Endothelial cell of umbilical vein (primary cell): ENCODE measurements at regions not wholly inside any gene's neighbourhood (a gene's known extent, or its start where the extent isn't known, plus 50 kb on each side); places are given as distances from the start of the nearest gene placed in this dataset.
A peak's percentile ranks its signal among the peaks of the same experiment; 100 is the strongest.

Experiments
- BruUV-seq: library from RNA; stranded (reverse); fragments of 400-500 nt; replicated peaks from 2 replicates; lab custom pipeline; 2021; lab: Mats Ljungman, UMichigan
- CTCF ChIA-PET: fragments of 300-600, 350-600 bp; sonication (Branson Sonifier 250); formaldehyde crosslinking; loops from one replicate; lab custom pipeline; 2021; ENCODE audit warnings: antibody characterized with exemption, inconsistent platforms; lab: Charles Lee
- POLR2A ChIA-PET: fragments of 300-600, 350-600 bp; sonication (Branson Sonifier 250); formaldehyde crosslinking; loops from one replicate; lab custom pipeline; 2021; ENCODE audit warnings: antibody characterized with exemption, inconsistent platforms; lab: Charles Lee
- DNase-seq: peaks from one replicate; pipeline ENCODE4 v3.0.0-alpha.2; 2011; ENCODE audit warnings: low read depth, low spot score
- FAIRE-seq: peaks from 2 replicates; lab custom pipeline; 2011; peaks lifted over from hg19 to GRCh38; lab: Jason Lieb, UNC
- H2AFZ ChIP-seq: 2 replicates; pipeline ENCODE4 v1.6.0; 2012; ENCODE audit warnings: low read depth, low read length, control low read depth, inconsistent platforms
- H3K27ac ChIP-seq: 2 replicates; pipeline ENCODE4 v1.5.1; 2011; ENCODE audit warnings: low read depth, mild to moderate bottlenecking, control low read depth, low read length, moderate library complexity; ENCODE audit not compliant: insufficient read depth
- H3K27me3 ChIP-seq, 2 experiments: 2 replicates each; pipeline versions ENCODE4 v1.6.0 to v1.6.1; 2011; ENCODE audit warnings: low read length in 2 of 2, mixed read lengths in 1 of 2; ENCODE audit not compliant: control insufficient read depth in 2 of 2, insufficient read depth in 2 of 2
- H3K36me3 ChIP-seq, 2 experiments: 2 replicates in 1 of 2; 3 replicates in 1 of 2; pipeline ENCODE4 v1.5.1; 2011; ENCODE audit warnings: low read length in 2 of 2, mild to moderate bottlenecking in 1 of 2, moderate library complexity in 1 of 2; ENCODE audit not compliant: control insufficient read depth in 2 of 2, insufficient read depth in 2 of 2; ENCODE audit errors: extremely low read depth in 1 of 2
- H3K4me1 ChIP-seq: 3 replicates; pipeline ENCODE4 v1.5.1; 2011; ENCODE audit warnings: mild to moderate bottlenecking, low read length; ENCODE audit not compliant: control insufficient read depth, insufficient read depth; ENCODE audit errors: extremely low read depth
- H3K4me2 ChIP-seq: 2 replicates; pipeline ENCODE4 v1.6.1; 2011; ENCODE audit warnings: low read length, control low read depth, mixed read lengths; ENCODE audit not compliant: insufficient read depth
- H3K4me3 ChIP-seq, 3 experiments: fragments of 200-600 bp in 1 of 3; sonication (generic), shearing (Covaris generic) in 1 of 3; replicated peaks in 1 of 3; 2 replicates each; pipeline ENCODE4 v1.5.1; 2011 to 2016; ENCODE audit warnings: control low read depth in 3 of 3, low read length in 3 of 3, mild to moderate bottlenecking in 2 of 3, inconsistent platforms in 1 of 3, low read depth in 1 of 3, moderate library complexity in 1 of 3; ENCODE audit not compliant: insufficient read depth in 1 of 3
- H3K79me2 ChIP-seq: 2 replicates; pipeline ENCODE4 v1.6.0; 2012; ENCODE audit warnings: low read length, inconsistent platforms; ENCODE audit not compliant: control insufficient read depth, insufficient read depth
- H3K9ac ChIP-seq: replicated peaks from 2 replicates; pipeline ENCODE3; 2011; ENCODE audit warnings: low read length, control low read depth; ENCODE audit not compliant: insufficient read depth; ENCODE audit errors: extremely low read depth
- H3K9me1 ChIP-seq: replicated peaks from 3 replicates; pipeline ENCODE4 v1.6.0; 2011; ENCODE audit warnings: mild to moderate bottlenecking, low read length; ENCODE audit not compliant: control insufficient read depth, insufficient read depth; ENCODE audit errors: extremely low read depth
- H3K9me3 ChIP-seq: replicated peaks from 2 replicates; pipeline ENCODE4 v1.5.1; 2012; ENCODE audit warnings: low read length, inconsistent platforms; ENCODE audit not compliant: control insufficient read depth, insufficient read depth
- H4K20me1 ChIP-seq: replicated peaks from 2 replicates; pipeline ENCODE3; 2011; ENCODE audit warnings: mild to moderate bottlenecking, low read length; ENCODE audit not compliant: control insufficient read depth, insufficient read depth; ENCODE audit errors: extremely low read depth
- FOS ChIP-seq: IDR thresholded peaks from 2 replicates; pipeline ENCODE4 v1.6.1; 2011; ENCODE audit warnings: mild to moderate bottlenecking, low read length, moderate library complexity, borderline replicate concordance; ENCODE audit not compliant: insufficient read depth
- GATA2 ChIP-seq: IDR thresholded peaks from 2 replicates; pipeline ENCODE4 v1.7.0; 2011; ENCODE audit warnings: low read depth, mild to moderate bottlenecking, moderate library complexity, mixed read lengths, low read length; ENCODE audit not compliant: insufficient read length, insufficient read depth
- JUN ChIP-seq: IDR thresholded peaks from 2 replicates; pipeline ENCODE4 v1.6.1; 2011; ENCODE audit warnings: borderline replicate concordance, low read depth; ENCODE audit not compliant: insufficient read length, insufficient read depth
- MAX ChIP-seq: IDR thresholded peaks from 2 replicates; pipeline ENCODE4 v1.6.1; 2011; ENCODE audit not compliant: insufficient read depth, insufficient read length
- MYC ChIP-seq: IDR thresholded peaks from one replicate; pipeline ENCODE4 v1.6.1; 2011; ENCODE audit warnings: mild to moderate bottlenecking, low read depth, low read length
- POLR2A ChIP-seq: IDR thresholded peaks from 2 replicates; pipeline ENCODE4 v1.6.1; 2012; ENCODE audit warnings: low read depth, mild to moderate bottlenecking, control low read depth, low read length
- dilution Hi-C: fragments of 300-500 bp; cut with MboI; formaldehyde crosslinking; loops from one replicate; pipeline ENCODE4 v1.15.0; 2019; ENCODE audit warnings: low sequenced_read_pairs; ENCODE audit not compliant: extremely low pct_ligation_motif_present
- intact Hi-C: fragments of 100-400 bp; cut with micrococcal nuclease; formaldehyde crosslinking; loops from one replicate; pipeline ENCODE4 v1.10.0; 2022
- TF ChIP-seq, protein P1 (sequence below), 2 donors: IDR thresholded peaks; 1 replicate in 1 of 2; 2 replicates in 1 of 2; pipeline ENCODE4 v1.5.1; 2011; ENCODE audit warnings: low read length in 2 of 2, mild to moderate bottlenecking in 2 of 2, moderate library complexity in 2 of 2, control low read depth in 1 of 2, inconsistent platforms in 1 of 2, low read depth in 1 of 2; ENCODE audit not compliant: insufficient read depth in 1 of 2; ENCODE audit errors: extremely low read depth in 1 of 2

DNA sequence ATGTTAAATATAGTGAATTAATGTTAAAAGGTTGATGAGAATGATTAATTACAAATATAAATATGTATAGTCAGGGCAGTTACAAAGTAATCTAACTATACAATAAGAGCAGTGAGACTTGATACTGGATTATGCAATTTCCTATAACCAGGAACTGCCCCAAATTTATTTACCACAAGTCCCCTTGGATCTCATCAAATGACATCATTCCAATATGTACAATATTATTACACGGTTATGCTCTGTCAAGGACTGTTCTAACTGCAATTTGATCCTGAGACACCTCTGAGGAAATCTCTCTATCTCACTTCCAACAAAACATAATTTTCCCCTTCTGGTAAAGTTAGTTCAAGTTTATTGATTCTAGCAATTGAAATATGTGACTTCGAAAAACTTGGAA, 917.6 kb downstream of the NCAM2 start:
- no peak overlapping the region for H3K4me2 ChIP-seq
- dilution Hi-C loops (no loop called here), intact Hi-C loops (no loop called here)
- no peaks in the 10 kb centered on the region for H3K36me3 ChIP-seq
- FAIRE-seq (no peak), DNase-seq (no peak)
- no peaks in the 10 kb centered on the region for H3K27me3 ChIP-seq
- no TSS peak for BruUV-seq
- no peak overlapping the region for H3K4me3 ChIP-seq
- H3K9me3 ChIP-seq, result peaks cover 2% of the 10 kb centered on the region
- no peak overlapping the region for H2AFZ ChIP-seq
- H3K4me1 ChIP-seq, result no peaks in the 10 kb centered on the region
- POLR2A ChIA-PET, result no interaction called here
- no peaks in the 10 kb centered on the region for H3K9me1 ChIP-seq
- TF ChIP-seq MAX (no peak), MYC (no peak), GATA2 (no peak), POLR2A (no peak), JUN (no peak), FOS (no peak)
- H3K27ac ChIP-seq, result no peak overlapping the region
- H3K9ac ChIP-seq, result no peak overlapping the region
- no peaks in the 10 kb centered on the region for H4K20me1 ChIP-seq
- CTCF ChIA-PET, result no interaction called here
- H3K79me2 ChIP-seq, result no peaks in the 10 kb centered on the region

GRCh38 chr21:21921410-21922232, 923.4 kb downstream of the NCAM2 start:
- no peak overlapping the region for H2AFZ ChIP-seq

More at GRCh38 chr21:21921410-21922232, 923.4 kb downstream of the NCAM2 start:
- no peak overlapping the region for H3K27ac ChIP-seq
- BruUV-seq, result no TSS peak
- peaks cover 2% of the 10 kb centered on the region for H3K9me3 ChIP-seq
- no peaks in the 10 kb centered on the region for H3K79me2 ChIP-seq
- no peaks in the 10 kb centered on the region for H3K9me1 ChIP-seq
- H3K4me1 ChIP-seq, result no peaks in the 10 kb centered on the region
- no peaks in the 10 kb centered on the region for H4K20me1 ChIP-seq
- no peaks in the 10 kb centered on the region for H3K36me3 ChIP-seq
- DNase-seq (no peak), FAIRE-seq (no peak)
- CTCF ChIA-PET, result interaction anchor here (1.3 kb wide), 1 partner anchor 689 kb away, joined by 6 read pairs; no protein-coding TSS in a partner anchor
- no peak overlapping the region for H3K4me3 ChIP-seq
- intact Hi-C loops (loop anchor here (5.0 kb wide), 2 partner anchors 689 to 759 kb away; no protein-coding TSS in a partner anchor), dilution Hi-C loops (no loop called here)
- no peaks in the 10 kb centered on the region for H3K27me3 ChIP-seq
- POLR2A ChIA-PET, result no interaction called here
- TF ChIP-seq, protein P1, sequence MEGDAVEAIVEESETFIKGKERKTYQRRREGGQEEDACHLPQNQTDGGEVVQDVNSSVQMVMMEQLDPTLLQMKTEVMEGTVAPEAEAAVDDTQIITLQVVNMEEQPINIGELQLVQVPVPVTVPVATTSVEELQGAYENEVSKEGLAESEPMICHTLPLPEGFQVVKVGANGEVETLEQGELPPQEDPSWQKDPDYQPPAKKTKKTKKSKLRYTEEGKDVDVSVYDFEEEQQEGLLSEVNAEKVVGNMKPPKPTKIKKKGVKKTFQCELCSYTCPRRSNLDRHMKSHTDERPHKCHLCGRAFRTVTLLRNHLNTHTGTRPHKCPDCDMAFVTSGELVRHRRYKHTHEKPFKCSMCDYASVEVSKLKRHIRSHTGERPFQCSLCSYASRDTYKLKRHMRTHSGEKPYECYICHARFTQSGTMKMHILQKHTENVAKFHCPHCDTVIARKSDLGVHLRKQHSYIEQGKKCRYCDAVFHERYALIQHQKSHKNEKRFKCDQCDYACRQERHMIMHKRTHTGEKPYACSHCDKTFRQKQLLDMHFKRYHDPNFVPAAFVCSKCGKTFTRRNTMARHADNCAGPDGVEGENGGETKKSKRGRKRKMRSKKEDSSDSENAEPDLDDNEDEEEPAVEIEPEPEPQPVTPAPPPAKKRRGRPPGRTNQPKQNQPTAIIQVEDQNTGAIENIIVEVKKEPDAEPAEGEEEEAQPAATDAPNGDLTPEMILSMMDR (IDR thresholded peaks at IDR 0.05; ENCODE audit: extremely low read depth in 1 of 2, insufficient read depth in 1 of 2, low read depth in 1 of 2, low read length in 2 of 2), result peak in 1 of 2 donors; percentile 9
- TF ChIP-seq MYC, result no peak
- no peak overlapping the region for H3K4me2 ChIP-seq
- no peak overlapping the region for H3K9ac ChIP-seq
